T-helper 1 cell (primary cell): ENCODE measurements at regions not wholly inside any gene's neighbourhood (a gene's known extent, or its start where the extent isn't known, plus 50 kb on each side); places are given as distances from the start of the nearest gene placed in this dataset.
A peak's percentile ranks its signal among the peaks of the same experiment; 100 is the strongest.

ENCODE experiments used
- DNase-seq, 5 donors: peaks; one replicate each; pipeline ENCODE4 v3.0.0-alpha.2; 2012 to 2020

DNA sequence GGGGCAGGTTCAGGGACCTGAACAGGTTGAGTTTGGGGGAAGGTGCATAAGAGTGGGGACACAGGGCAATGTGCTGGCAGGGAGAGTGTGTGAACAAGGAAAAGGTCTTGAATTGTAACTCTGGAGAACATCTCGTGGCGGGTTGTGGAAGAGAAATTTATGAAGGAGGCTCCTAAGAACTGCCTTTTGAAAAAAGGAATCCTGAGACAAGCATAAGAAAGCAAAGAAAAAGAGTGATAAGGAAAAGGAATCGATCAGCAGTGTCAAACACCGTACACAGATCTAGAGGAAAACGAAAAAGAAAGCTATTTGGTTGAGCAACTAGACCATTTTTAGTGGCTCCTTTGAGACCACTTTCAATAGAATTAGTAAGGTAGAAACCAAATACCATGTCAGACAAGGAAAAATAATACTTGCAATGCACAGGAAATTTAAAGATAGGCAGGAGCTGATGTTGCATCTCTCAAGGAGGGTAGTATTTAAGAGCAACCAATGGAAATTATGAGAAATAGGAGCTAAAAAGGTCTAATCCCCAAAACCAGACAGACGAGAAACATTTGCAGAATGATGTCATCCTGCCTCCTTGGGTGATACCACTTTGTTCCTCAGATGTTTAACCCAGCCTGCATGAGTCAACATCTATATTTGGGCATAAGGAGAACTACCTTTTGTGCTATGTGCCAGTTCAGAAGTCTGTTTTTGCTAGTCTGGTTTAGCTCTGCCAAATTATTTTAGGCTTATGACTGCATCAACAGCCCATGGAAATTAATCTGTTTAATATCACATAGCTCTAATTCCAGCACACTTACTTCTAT is 64.5 kb upstream of the STK38L start:
- peak in 1 of 5 donors; percentile 80 for DNase-seq

DNA sequence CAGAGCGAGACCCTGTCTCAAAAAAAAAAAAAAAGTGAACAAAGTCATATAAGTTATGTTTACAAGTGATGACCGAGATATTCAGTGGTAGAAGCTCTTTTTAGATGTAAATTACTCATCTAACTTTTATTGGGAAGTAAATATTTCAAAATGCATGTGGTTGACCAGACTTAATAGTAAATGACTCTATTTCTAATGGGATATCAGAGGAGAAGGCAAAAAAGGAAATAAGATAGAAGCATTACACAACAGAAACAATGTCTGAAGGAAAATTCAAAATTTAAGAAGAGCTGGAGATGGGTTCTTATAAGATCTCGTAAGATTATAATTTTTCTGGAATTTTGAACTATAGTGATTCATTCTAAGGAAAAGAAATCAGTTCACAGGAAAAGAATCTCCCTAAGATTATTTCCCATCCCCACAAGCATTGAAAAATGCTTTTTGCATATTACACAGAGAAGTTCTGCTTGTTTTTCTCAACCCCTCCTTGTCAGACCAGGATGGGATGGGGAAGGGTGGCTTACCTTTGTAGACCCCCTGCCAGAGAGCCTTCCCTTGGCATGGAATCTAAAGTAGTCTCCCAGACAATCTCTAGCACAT is 63.1 kb upstream of the STK38L start:
- DNase-seq: no peak

DNA sequence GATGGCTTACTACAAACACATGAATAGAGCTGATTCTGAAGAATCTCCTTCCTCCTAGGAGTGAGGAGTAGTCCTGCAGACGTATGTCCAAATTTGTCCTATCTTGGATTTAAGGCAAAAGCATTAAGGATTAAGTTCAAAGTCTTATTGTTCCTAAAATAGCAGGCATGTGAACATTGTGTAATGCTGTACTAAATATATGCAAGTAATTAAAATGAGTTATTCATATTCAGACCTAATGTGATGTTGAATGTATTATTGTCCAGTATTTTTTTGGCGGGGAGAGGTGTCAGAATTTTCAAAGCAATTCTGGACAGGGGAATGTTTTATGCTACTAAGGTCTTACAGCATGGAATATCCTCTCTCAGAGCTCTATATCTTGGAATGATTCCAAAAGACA is 60.7 kb upstream of the STK38L start:
- no peak for DNase-seq

DNA sequence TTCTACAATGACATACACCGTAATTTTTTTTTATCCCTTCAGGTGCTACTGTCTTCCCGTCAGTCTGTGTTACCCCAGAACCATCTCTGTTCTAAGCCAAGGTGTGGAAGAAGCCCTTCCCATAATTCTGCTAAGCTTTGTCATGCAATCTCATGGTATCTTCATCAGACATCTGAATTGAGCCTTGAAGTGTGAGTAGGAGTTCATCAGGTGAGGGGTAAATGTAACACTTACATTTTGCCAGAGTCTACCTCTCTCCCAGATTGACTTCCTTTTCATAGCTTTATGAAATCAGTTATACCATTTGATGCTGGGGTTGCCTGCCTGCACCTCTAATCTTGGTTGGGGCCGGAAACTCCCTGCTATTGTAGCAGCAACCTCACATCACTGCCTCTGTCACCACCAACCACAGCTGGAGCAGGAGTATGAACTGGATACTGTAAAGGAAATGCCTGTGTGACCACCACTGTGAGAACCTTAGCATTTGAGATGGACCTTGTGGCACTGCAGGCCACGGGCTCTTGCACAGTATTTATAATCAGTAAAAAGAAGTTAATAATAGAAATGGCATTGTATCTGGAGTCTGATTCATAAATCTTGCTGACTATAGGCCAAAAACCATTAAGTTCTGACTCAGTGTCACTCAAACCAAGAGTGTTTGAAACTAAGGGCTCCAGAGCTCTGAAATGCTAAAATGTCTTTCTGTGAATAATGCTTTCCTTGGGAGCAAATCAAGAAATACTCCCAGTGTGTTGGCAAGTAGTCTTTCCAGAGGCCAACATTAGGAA is 58.7 kb upstream of the STK38L start:
- peak in 1 of 5 donors; percentile 65 for DNase-seq

DNA sequence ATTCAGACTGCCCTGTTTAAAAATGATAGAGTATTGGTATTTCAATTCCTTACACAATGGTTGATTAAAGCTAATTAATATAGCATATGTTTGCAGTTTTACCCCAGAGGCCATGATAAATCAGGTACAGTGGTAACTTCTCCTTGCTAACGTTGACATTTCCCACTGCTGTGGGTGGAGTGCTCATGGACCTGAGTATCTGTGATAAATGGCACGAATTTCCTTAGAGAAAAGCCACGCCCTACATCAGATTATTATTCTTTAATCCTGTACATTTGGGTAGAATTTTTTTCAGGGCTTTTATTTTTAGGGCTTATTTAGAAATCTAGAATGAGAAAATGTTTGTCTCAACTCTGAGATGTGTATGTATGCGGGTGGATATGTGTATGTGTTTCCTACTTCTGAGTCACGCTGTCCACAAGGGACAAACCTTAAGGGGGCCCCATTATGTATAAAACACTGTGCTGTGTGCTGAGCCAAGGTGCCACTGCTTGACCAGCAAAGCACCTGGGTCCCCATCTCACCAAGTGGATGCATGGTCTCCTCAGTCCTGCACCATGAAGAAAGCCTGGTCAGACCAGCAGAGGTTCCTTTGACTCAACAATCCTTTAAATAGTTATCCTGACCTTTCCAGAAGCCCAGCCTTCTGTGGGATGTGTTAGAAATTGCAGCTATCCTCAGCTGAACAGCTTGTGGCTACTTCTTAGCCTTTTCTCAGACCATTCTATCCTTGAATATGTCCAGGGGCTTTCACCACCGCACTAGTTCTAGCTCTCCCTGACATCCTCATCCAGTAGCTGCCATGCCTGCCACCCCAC is 57.9 kb upstream of the STK38L start:
- no peak for DNase-seq

DNA sequence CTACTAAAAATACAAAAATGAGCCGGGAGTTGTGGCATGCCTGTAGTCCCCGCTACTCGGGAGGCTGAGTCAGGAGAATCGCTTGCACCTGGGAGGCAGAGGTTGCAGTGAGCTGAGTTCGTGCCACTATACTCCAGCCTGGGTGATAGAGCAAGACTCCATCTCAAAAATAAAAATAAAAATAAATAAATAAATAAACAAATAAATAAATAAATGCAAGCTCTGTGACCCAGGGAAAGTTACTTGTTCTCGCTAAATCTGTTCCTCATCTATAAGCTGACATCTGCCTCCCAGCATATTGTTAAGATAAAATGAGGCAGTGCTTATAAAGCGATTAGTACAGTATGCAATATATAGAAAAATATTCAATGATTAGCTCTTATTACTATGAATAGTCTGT is 56.4 kb upstream of the STK38L start:
- no peak for DNase-seq

DNA sequence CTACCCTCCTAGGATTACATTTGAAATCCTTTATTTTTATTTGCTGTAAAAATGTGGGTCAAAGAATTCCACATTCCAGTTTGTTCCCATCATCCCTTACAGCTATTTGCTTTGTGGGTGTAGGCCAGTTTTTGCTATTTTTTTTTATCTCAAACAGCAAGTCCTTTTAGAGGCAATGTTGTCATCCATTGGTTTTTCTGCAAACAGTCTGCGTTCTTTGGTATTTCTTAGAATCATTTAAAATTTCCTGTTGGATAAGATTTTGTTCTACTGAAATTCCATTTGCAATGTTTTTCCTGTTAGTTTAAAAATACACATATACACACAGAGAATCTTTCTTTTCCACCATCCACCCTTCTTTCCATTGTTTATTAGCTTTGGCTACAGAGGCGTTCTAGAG is 53.3 kb upstream of the STK38L start:
- DNase-seq: no peak

DNA sequence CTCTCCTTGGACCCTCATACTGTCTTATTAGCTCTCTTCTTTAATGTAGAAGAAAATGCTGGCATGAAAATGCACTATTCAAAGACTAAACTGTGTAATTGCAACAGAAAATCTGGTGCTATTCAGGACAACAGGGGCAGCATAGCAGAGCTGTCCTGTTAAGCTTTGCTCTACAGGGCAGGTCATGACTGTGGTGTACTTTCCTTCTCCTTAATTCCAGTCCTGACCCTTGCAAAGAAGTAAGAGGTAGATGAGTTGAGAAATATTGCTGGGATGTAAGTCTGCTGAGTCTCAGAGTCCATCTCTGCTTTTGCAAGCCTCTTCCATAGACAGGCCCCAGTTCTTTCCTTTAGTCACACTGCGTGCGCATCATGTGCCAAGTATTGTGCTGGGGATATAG is 52.6 kb upstream of the STK38L start:
- DNase-seq: no peak

DNA sequence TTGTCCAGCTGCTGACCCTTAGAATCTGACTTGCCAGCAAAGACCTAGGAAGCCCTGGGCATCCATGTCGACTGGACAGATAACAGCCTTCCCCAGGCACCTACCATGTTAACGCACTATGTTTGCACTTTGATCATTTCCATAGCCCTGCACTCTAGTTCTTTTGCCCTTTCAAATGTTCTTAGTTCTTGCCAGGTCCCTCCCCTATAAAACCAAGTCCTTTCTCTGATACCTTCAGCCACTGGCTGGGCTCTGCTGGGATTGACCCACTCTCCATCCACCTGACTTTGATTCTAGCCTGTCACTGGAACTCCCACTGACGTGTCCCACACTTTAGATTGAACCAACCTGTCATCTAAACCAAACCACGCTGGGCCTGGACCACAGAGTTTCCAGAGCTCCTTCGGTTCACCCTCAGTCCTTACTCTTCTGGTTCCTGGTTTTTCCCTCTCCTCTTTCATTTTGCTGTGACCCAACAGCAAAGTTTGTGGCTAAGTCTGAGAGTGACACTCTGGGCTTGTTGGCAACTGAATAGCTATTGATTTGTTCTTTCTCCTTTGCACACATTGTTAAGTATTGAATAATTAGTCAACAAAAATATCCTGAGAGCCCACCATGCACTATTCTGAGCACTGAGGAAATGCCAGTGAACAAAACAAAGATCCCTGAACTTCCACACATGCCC is 51.8 kb upstream of the STK38L start:
- DNase-seq: no peak

DNA sequence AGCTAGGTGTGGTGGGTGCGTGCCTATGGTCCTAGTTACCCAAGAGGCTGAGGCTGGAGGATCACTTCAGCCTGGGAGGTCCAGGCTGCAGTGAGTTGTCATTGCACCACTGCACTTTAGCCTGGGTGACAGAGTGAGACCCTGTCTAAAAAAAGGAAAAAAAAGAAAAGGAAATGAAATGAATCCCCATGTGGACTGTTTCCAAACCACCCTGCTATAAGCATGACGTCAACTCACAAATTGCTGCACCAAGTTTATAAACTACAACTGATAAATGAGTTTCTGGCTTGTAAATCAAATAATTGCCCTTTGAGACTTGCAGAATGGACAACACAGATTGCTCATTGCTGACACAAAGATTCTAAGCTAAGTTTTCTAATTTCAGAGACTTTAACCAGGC is 51.0 kb upstream of the STK38L start:
- no peak for DNase-seq

DNA sequence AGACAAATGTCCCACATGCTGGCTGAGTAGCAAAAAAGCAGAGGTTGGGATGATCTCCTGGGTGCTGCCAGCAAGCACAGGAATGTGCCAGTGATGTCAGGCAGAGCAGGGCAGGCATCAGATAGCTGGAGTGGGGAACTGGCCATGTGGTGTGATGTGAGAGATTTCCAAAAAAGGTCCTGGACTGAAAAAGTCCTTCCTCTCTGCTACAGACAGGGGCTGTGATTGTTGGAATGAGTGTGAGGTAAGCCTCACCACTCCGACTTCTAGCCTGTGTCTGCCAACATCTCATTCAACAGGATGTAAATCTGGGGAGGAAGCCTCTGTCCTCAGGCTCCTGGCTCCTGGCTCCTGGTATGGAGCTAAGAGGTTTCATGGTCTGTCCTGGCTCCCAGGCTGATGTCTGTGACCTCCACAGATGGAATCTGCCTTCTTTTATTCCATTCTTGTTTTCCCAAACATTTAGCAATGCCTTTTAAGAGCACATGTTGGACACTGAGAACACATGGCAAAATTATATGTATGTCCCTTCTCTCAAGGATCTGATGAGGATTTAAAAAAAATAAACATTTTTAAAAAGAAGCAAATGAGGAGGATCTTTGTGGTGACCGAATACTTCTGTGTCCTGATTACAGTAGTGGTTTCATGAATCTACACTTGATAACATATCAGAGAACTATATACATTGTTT is 50.1 kb upstream of the STK38L start:
- no peak for DNase-seq
